ENCODE measurements at regions not wholly inside any gene's neighbourhood (a gene's known extent, or its start where the extent isn't known, plus 50 kb on each side); places are given as distances from the start of the nearest gene placed in this dataset.
"Not testable (repeated sequence)": the region's sequence is repeated elsewhere in the genome, so short reads cannot be mapped to it uniquely, and the experiment has no call there.

DNA sequence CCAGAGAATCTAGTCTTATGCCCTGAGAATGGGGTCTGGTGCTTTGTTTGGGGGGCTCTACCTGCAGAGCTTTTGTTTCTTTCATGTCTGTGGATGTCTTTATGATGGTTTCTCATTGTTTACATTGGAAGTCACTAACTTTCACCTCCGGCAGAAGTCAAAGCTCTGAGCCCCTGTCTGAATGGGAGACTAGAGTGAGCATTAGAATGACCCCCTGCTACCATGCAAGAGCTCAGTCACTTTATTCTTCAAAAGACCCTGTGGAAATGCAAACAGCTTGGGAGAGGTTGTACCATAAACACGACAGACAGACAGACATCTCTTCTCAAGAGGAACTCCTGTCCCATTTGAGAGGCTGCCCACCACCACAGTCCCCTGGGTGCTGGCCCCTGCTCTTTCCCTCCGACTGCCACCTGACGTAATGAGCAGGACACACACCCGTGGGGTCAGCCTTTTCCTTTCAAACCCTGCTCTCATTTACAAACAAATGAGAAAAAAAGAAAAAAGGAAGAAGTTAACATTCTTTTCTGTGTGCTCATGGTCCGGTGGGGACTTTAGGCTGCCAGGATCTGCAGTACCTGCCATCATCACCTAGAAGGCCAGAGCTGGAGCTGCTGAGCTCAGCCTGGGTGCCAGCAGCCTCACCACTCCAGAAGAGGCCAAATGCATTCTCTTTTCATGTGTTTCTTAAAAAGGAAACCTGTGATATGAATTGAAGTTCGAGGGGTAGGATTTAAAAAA is 91.6 kb downstream of the FZD1 start:
- TF ChIP-seq, protein P1, sequence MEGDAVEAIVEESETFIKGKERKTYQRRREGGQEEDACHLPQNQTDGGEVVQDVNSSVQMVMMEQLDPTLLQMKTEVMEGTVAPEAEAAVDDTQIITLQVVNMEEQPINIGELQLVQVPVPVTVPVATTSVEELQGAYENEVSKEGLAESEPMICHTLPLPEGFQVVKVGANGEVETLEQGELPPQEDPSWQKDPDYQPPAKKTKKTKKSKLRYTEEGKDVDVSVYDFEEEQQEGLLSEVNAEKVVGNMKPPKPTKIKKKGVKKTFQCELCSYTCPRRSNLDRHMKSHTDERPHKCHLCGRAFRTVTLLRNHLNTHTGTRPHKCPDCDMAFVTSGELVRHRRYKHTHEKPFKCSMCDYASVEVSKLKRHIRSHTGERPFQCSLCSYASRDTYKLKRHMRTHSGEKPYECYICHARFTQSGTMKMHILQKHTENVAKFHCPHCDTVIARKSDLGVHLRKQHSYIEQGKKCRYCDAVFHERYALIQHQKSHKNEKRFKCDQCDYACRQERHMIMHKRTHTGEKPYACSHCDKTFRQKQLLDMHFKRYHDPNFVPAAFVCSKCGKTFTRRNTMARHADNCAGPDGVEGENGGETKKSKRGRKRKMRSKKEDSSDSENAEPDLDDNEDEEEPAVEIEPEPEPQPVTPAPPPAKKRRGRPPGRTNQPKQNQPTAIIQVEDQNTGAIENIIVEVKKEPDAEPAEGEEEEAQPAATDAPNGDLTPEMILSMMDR (IDR thresholded peaks at IDR 0.05; ENCODE audit: insufficient read depth, low read length, poor library complexity, severe bottlenecking), result no peak
- DNase-seq (ENCODE audit: extremely low read depth, insufficient read length), result no peak
- no peak overlapping the region for H3K4me3 ChIP-seq (replicated peaks; ENCODE audit: low read depth, low read length)
- no peaks in the 10 kb centered on the region for H3K36me3 ChIP-seq (ENCODE audit: control insufficient read depth, insufficient read depth, low read length)
- peaks cover 2% of the 10 kb centered on the region for H3K27me3 ChIP-seq (replicated peaks; ENCODE audit: control insufficient read depth, insufficient read depth, low read length)

DNA sequence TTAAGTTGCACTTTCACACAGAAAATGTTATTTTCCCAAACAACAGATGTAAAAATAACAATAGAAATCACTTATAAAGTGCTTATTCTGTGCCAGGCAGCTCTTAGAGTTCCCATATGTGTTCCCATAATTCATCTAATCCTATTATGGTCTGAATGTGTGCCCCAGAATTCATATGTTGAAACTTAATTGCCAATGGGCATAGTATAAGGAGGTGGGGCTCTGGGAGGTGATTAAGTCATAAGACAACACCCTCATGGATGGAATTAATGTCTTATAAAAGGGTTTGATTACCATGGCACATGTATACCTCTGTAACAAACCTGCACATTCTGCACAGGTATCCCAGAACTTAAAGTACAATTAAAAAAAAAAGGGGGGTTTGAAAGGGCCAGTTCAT is 92.7 kb downstream of the FZD1 start:
- peaks cover 2% of the 10 kb centered on the region for H3K27me3 ChIP-seq (replicated peaks; ENCODE audit: control insufficient read depth, insufficient read depth, low read length)
- DNase-seq (ENCODE audit: extremely low read depth, insufficient read length), result no peak
- no peak overlapping the region for H3K4me3 ChIP-seq (replicated peaks; ENCODE audit: low read depth, low read length)
- no peaks in the 10 kb centered on the region for H3K36me3 ChIP-seq (ENCODE audit: control insufficient read depth, insufficient read depth, low read length)
- TF ChIP-seq, protein P1 (IDR thresholded peaks at IDR 0.05; ENCODE audit: insufficient read depth, low read length, poor library complexity, severe bottlenecking), result no peak

DNA sequence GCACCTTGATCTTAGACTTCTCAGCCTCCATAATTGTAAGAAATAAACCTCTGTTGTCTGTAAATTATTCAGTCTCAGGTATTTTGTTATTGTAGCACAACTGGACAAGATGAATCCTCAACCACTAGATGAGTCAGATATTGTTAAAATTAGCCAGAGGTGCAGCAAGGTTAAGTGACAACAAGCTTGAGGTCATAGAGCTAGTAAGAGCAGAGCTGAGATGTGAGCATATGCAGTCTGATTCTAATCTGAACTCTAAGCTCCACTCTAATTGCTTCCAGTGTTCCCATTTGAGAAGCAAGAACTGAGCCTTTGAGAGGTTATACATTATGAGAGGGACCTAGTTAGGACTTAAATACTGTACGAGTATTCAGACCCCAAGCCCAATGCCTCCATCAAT is 93.1 kb downstream of the FZD1 start:
- TF ChIP-seq, protein P1 (IDR thresholded peaks at IDR 0.05; ENCODE audit: insufficient read depth, low read length, poor library complexity, severe bottlenecking), result no peak
- H3K4me3 ChIP-seq (replicated peaks; ENCODE audit: low read depth, low read length), result no peak overlapping the region
- peaks cover 2% of the 10 kb centered on the region for H3K27me3 ChIP-seq (replicated peaks; ENCODE audit: control insufficient read depth, insufficient read depth, low read length)
- no peaks in the 10 kb centered on the region for H3K36me3 ChIP-seq (ENCODE audit: control insufficient read depth, insufficient read depth, low read length)
- no peak for DNase-seq (ENCODE audit: extremely low read depth, insufficient read length)

DNA sequence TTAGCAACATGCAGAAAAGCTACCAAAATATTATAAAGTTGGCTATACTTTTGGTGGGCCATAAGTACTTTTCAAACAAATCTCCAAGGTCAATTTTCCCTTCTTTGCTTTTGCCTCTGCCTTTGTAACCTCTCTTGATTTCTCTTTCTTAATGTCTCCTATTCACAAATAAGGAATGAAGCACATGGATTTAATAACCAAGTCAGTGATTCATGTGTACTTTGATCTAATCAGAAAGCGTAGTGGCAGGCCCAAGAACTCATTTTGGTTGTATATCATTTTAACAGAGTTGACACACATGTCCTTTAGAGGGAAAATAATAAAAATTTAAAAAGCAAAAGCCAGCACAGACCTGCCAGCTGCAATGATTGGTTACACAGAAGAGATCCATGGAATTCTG is 93.7 kb downstream of the FZD1 start:
- H3K4me3 ChIP-seq (replicated peaks; ENCODE audit: low read depth, low read length), result no peak overlapping the region
- DNase-seq (ENCODE audit: extremely low read depth, insufficient read length), result no peak
- TF ChIP-seq, protein P1 (IDR thresholded peaks at IDR 0.05; ENCODE audit: insufficient read depth, low read length, poor library complexity, severe bottlenecking), result no peak

DNA sequence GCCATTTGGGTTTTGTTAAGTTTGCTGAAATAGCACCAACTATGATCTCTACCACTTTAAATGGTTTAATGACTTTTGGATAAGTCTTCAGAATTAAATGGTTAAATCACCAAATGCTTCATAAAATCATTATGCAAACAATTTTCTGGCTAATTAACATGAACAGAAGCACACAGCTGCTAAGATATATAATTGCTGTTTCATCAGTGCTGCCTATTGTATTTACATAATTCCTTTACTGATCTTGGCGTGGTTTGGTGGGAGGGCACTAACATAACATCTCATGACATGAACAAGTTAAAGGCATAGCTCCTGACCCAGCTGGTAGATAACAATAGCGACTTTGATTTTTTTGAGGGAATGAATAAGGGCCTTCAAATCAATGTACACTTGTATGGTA is 94.1 kb downstream of the FZD1 start:
- H3K4me3 ChIP-seq (replicated peaks; ENCODE audit: low read depth, low read length), result no peak overlapping the region
- no peak for DNase-seq (ENCODE audit: extremely low read depth, insufficient read length)
- H3K36me3 ChIP-seq (ENCODE audit: control insufficient read depth, insufficient read depth, low read length), result no peaks in the 10 kb centered on the region
- peaks cover 2% of the 10 kb centered on the region for H3K27me3 ChIP-seq (replicated peaks; ENCODE audit: control insufficient read depth, insufficient read depth, low read length)
- TF ChIP-seq, protein P1 (IDR thresholded peaks at IDR 0.05; ENCODE audit: insufficient read depth, low read length, poor library complexity, severe bottlenecking), result no peak

More for the DNA sequence above, 93.7 kb downstream of the FZD1 start:
- Histone ChIP-seq H3K36me3 (ENCODE audit: control insufficient read depth, insufficient read depth, low read length) (no peaks in the 10 kb centered on the region), H3K27me3 (replicated peaks; ENCODE audit: control insufficient read depth, insufficient read depth, low read length) (peaks cover 2% of the 10 kb centered on the region)

DNA sequence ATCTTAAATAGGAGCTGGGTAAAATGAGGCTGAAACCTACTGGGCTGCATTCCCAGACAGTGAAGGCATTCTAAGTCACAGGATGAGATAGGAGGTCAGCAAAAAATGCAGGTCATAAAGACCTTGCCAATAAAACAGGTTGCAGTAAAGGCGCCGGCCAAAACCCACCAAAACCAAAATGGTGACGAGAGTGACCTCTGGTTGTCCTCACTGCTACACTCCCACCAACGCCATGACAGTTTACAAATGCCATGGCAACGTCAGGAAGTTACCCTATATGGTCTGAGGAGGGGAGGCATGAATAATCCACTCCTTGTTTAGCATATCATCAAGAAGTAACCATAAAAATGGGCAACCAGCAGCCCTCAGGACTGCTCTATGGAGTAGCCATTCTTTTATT is 100.9 kb downstream of the FZD1 start:
- not testable (repeated sequence) for H3K27me3 ChIP-seq (replicated peaks; ENCODE audit: control insufficient read depth, insufficient read depth, low read length); H3K36me3 ChIP-seq (ENCODE audit: control insufficient read depth, insufficient read depth, low read length); H3K4me3 ChIP-seq (replicated peaks; ENCODE audit: low read depth, low read length); DNase-seq (ENCODE audit: extremely low read depth, insufficient read length)
